Liver (tissue), 8 donors: ENCODE measurements at regions not wholly inside any gene's neighbourhood (a gene's known extent, or its start where the extent isn't known, plus 50 kb on each side); places are given as distances from the start of the nearest gene placed in this dataset.

ENCODE experiments used
- DNase-seq: peaks from one replicate; pipeline ENCODE4 v3.0.0-alpha.2; 2017; ENCODE audit warnings: low spot score
- H3K27ac ChIP-seq, 2 donors: one replicate each; pipeline ENCODE4 v1.7.0; 2013; ENCODE audit warnings: inconsistent platforms in 2 of 2, low read length in 2 of 2, control low read depth in 1 of 2, low read depth in 1 of 2, mild to moderate bottlenecking in 1 of 2
- H3K27me3 ChIP-seq, 4 donors: one replicate each; pipeline versions ENCODE4 v1.6.1 to v1.7.0; 2013; ENCODE audit warnings: low read length in 3 of 4, inconsistent platforms in 1 of 4, mild to moderate bottlenecking in 1 of 4, moderate library complexity in 1 of 4; ENCODE audit not compliant: control insufficient read depth in 4 of 4, insufficient read depth in 4 of 4
- H3K36me3 ChIP-seq, 4 donors: one replicate each; pipeline versions ENCODE4 v1.6.1 to v1.7.0; 2013; ENCODE audit warnings: low read length in 3 of 4, mild to moderate bottlenecking in 3 of 4, low read depth in 1 of 4, moderate library complexity in 1 of 4; ENCODE audit not compliant: control insufficient read depth in 4 of 4, insufficient read depth in 3 of 4
- H3K4me1 ChIP-seq, 4 donors: one replicate each; pipeline versions ENCODE4 v1.6.1 to v1.7.0; 2013; ENCODE audit warnings: low read length in 3 of 4, mild to moderate bottlenecking in 3 of 4, moderate library complexity in 1 of 4; ENCODE audit not compliant: control insufficient read depth in 4 of 4, insufficient read depth in 4 of 4
- H3K4me3 ChIP-seq, 3 donors: one replicate each; pipeline versions ENCODE4 v1.6.1 to v1.7.0; 2013; ENCODE audit warnings: low read length in 3 of 3, control low read depth in 1 of 3, low read depth in 1 of 3, mild to moderate bottlenecking in 1 of 3
- H3K9ac ChIP-seq, 2 donors: one replicate each; pipeline ENCODE4 v1.7.0; 2013; ENCODE audit warnings: low read length in 2 of 2, mild to moderate bottlenecking in 2 of 2, moderate library complexity in 2 of 2, control low read depth in 1 of 2, low read depth in 1 of 2
- H3K9me3 ChIP-seq, 4 donors: one replicate each; pipeline versions ENCODE4 v1.6.1 to v1.7.0; 2013; ENCODE audit warnings: low read length in 3 of 4; ENCODE audit not compliant: control insufficient read depth in 4 of 4
- ATF3 ChIP-seq: IDR thresholded peaks from 2 replicates; pipeline ENCODE4 v1.6.1; 2016; ENCODE audit warnings: antibody characterized with exemption
- EGR1 ChIP-seq, 2 donors: IDR thresholded peaks; 2 replicates each; pipeline ENCODE4 v1.6.1; 2016 to 2018; ENCODE audit warnings: antibody characterized with exemption in 2 of 2, low read depth in 2 of 2
- FOXA1 ChIP-seq: IDR thresholded peaks from 2 replicates; pipeline ENCODE4 v1.6.1; 2016; ENCODE audit warnings: antibody characterized with exemption
- FOXA2 ChIP-seq: IDR thresholded peaks from 2 replicates; pipeline ENCODE4 v1.6.1; 2016; ENCODE audit warnings: antibody characterized with exemption
- GABPA ChIP-seq, 2 donors: IDR thresholded peaks in 1 of 2; conservative IDR thresholded peaks in 1 of 2; 2 replicates each; pipeline ENCODE4 v1.6.1; 2016; ENCODE audit warnings: antibody characterized with exemption in 2 of 2, mild to moderate bottlenecking in 1 of 2, moderate library complexity in 1 of 2
- HNF4A ChIP-seq, 2 donors: conservative IDR thresholded peaks; 2 replicates each; pipeline ENCODE4 v1.6.1; 2016; ENCODE audit warnings: antibody characterized with exemption in 2 of 2, mild to moderate bottlenecking in 2 of 2
- HNF4G ChIP-seq: IDR thresholded peaks from 2 replicates; pipeline ENCODE4 v1.6.1; 2016; ENCODE audit warnings: antibody characterized with exemption
- JUND ChIP-seq, 2 donors: IDR thresholded peaks; 2 replicates each; pipeline ENCODE4 v1.6.1; 2016; ENCODE audit warnings: antibody characterized with exemption in 2 of 2
- NR2F2 ChIP-seq: IDR thresholded peaks from 2 replicates; pipeline ENCODE4 v1.6.1; 2016; ENCODE audit warnings: antibody characterized with exemption
- RAD21 ChIP-seq, 2 donors: IDR thresholded peaks; 2 replicates each; pipeline ENCODE4 v1.6.1; 2016; ENCODE audit warnings: antibody characterized with exemption in 2 of 2, mild to moderate bottlenecking in 2 of 2
- RXRA ChIP-seq, 2 donors: IDR thresholded peaks; 2 replicates each; pipeline ENCODE4 v1.6.1; 2017 to 2018; ENCODE audit warnings: antibody characterized with exemption in 2 of 2, mild to moderate bottlenecking in 1 of 2
- SP1 ChIP-seq: IDR thresholded peaks from 2 replicates; pipeline ENCODE4 v1.6.1; 2018; ENCODE audit warnings: antibody characterized with exemption, mild to moderate bottlenecking
- WGBS: extraction: QIAGEN DNeasy Blood & Tissue Kit; methylation state at CpG from one replicate; pipeline ENCODE4 v1.1.7; 2013; 5-methylcytosine and 5-hydroxymethylcytosine counted together
- TF ChIP-seq, protein P1 (sequence below): fragments of 150-350 bp; IDR thresholded peaks from 2 replicates; pipeline ENCODE4 v1.5.1; 2017; ENCODE audit warnings: improper control_type of control experiment, low read depth, low read length; ENCODE audit not compliant: missing input control
- TF ChIP-seq, protein P2 (sequence below): IDR thresholded peaks from 2 replicates; pipeline ENCODE4 v1.6.1; 2016; ENCODE audit warnings: antibody characterized with exemption
- donor health status: healthy.
- donor health status: healthy.
- donor health status: healthy.
- donor health status: healthy.
- donor health status: healthy.

DNA sequence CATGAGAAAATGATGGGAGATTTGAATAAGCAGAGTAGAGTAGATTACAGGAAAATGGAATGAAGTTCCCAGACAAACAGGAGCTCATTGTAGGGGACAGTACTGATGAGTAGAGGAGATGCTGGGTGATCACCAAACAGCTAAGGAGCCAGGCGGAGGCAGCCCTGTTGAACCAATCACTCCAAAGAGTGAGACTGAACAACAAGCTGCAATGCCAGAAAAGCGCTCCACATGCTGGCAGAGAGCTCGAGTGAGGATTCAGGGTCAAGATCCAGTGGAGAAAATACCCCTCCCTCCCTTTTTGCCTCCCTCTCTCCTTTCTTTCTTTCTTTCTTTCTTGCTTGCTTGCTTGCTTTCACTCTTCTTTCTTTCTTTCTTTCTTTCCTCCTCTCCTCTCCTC lies 133.3 kb downstream of the PFKFB3 start (continued):
- TF ChIP-seq, protein P1, sequence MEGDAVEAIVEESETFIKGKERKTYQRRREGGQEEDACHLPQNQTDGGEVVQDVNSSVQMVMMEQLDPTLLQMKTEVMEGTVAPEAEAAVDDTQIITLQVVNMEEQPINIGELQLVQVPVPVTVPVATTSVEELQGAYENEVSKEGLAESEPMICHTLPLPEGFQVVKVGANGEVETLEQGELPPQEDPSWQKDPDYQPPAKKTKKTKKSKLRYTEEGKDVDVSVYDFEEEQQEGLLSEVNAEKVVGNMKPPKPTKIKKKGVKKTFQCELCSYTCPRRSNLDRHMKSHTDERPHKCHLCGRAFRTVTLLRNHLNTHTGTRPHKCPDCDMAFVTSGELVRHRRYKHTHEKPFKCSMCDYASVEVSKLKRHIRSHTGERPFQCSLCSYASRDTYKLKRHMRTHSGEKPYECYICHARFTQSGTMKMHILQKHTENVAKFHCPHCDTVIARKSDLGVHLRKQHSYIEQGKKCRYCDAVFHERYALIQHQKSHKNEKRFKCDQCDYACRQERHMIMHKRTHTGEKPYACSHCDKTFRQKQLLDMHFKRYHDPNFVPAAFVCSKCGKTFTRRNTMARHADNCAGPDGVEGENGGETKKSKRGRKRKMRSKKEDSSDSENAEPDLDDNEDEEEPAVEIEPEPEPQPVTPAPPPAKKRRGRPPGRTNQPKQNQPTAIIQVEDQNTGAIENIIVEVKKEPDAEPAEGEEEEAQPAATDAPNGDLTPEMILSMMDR = no peak
- no peak for TF ChIP-seq EGR1 (IDR thresholded peaks at IDR 0.05; ENCODE audit: low read depth in 2 of 2)
- TF ChIP-seq FOXA1 = no peak
- TF ChIP-seq RAD21 (IDR thresholded peaks at IDR 0.05) = no peak
- no peak for TF ChIP-seq ATF3
- no peak for TF ChIP-seq HNF4G
- no peak for TF ChIP-seq NR2F2
- TF ChIP-seq SP1 = no peak

DNA sequence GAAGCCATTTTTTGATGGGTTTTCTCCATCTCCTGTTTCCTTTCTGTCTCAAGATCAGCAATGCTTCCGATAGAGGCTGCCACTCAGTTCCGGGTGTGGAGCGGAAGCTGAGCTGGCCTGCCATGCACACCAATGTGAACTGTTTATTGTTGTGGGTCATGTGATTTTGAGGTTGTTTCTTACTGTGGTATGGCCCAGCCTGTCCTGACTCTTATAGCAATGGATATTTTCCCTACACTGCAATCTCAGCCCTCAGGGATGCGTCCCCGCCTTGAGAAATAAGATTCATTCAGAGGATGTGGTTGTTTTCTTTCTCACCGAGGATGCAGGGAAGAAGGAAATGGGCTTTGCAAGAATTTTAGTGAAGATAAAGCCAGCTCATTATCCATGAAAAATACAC lies 134.7 kb downstream of the PFKFB3 start:
- no peaks in the 10 kb centered on the region for H3K4me1 ChIP-seq
- TF ChIP-seq HNF4A (conservative IDR thresholded peaks at IDR 0.05) = no peak
- TF ChIP-seq RAD21 (IDR thresholded peaks at IDR 0.05) = no peak
- TF ChIP-seq GABPA (IDR thresholded peaks at IDR 0.05 in 1 of 2, conservative IDR thresholded peaks at IDR 0.05 in 1 of 2) = no peak
- no peak for TF ChIP-seq JUND (IDR thresholded peaks at IDR 0.05)
- TF ChIP-seq RXRA (IDR thresholded peaks at IDR 0.05) = no peak
- TF ChIP-seq FOXA2 = no peak
- TF ChIP-seq, protein P2, sequence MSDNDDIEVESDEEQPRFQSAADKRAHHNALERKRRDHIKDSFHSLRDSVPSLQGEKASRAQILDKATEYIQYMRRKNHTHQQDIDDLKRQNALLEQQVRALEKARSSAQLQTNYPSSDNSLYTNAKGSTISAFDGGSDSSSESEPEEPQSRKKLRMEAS = no peak
- TF ChIP-seq, protein P1 = no peak
- no peak for TF ChIP-seq EGR1 (IDR thresholded peaks at IDR 0.05; ENCODE audit: low read depth in 2 of 2)
- DNase-seq = no peak
- no peaks in the 10 kb centered on the region for H3K27me3 ChIP-seq
- no peak overlapping the region for H3K27ac ChIP-seq
- WGBS = 77% methylated on average over 6 of the region's 6 CpGs
- no peaks in the 10 kb centered on the region for H3K9me3 ChIP-seq
- no peak overlapping the region for H3K4me3 ChIP-seq
- H3K9ac ChIP-seq = no peak overlapping the region
- no peaks in the 10 kb centered on the region for H3K36me3 ChIP-seq

- no peak for DNase-seq
- 82% methylated on average over 7 of the region's 7 CpGs for WGBS
- H3K9ac ChIP-seq = no peak overlapping the region
- H3K27ac ChIP-seq = no peak overlapping the region
- no peaks in the 10 kb centered on the region for H3K36me3 ChIP-seq
- H3K4me1 ChIP-seq = no peaks in the 10 kb centered on the region
- TF ChIP-seq HNF4G = no peak
- no peak overlapping the region for H3K4me3 ChIP-seq
- no peaks in the 10 kb centered on the region for H3K27me3 ChIP-seq
- no peaks in the 10 kb centered on the region for H3K9me3 ChIP-seq
These were observed 135.6 kb downstream of the PFKFB3 start for GRCh38 chr10:6338361-6338760.
